Fibroblast of mammary gland (primary cell): ENCODE measurements at regions not wholly inside any gene's neighbourhood (a gene's known extent, or its start where the extent isn't known, plus 50 kb on each side); places are given as distances from the start of the nearest gene placed in this dataset.

Experiments used
- DNase-seq: peaks from one replicate; pipeline ENCODE4 v3.0.0-alpha.2; 2010; ENCODE audit warnings: low read depth
- H3K4me3 ChIP-seq: 2 replicates; pipeline ENCODE4 v1.5.1; 2011; ENCODE audit warnings: low read depth, mild to moderate bottlenecking, low read length, moderate library complexity; ENCODE audit not compliant: control insufficient read depth
- CTCF ChIP-seq: conservative IDR thresholded peaks from 2 replicates; pipeline ENCODE4 v1.5.1; 2011; ENCODE audit warnings: low read depth, low read length, inconsistent platforms; ENCODE audit not compliant: control insufficient read depth, insufficient read depth

GRCh38 chr1:116854403-116854690 is 55.4 kb upstream of the PTGFRN start:
- H3K4me3 ChIP-seq = no peak overlapping the region
- DNase-seq = peak; percentile 5
- no peak for TF ChIP-seq CTCF

DNA sequence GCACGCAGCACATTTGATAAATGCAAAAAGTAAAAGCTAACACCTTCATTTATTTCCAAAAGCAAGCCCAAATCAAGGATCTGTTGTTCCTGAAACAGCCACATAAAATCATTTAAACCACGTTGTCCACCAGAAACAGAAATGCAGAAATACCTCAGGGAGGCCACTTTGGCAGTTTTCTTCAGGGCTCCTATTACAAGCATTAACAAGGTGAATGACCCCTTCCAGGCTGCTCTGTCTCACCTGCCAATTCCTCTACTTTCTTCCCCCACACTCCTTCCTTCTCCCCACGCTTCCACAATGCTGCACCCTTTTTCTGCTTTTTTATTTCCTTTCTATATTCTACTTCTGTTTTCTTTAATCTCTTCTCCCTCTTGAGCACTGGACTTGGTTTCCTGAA is 55.0 kb upstream of the PTGFRN start:
- DNase-seq = no peak
- no peak overlapping the region for H3K4me3 ChIP-seq
- no peak for TF ChIP-seq CTCF

GRCh38 chr1:116855191-116855619 is 54.5 kb upstream of the PTGFRN start:
- no peak for TF ChIP-seq CTCF
- peak; percentile 36 for DNase-seq
- H3K4me3 ChIP-seq = no peak overlapping the region

- no peak for TF ChIP-seq CTCF
- DNase-seq = peak; percentile 83
- no peak overlapping the region for H3K4me3 ChIP-seq
Observed at GRCh38 chr1:116855773-116856201, 53.9 kb upstream of the PTGFRN start.

- no peak for TF ChIP-seq CTCF
- DNase-seq = no peak
Observed at GRCh38 chr1:116856312-116856711, 53.4 kb upstream of the PTGFRN start.

GRCh38 chr1:116857092-116857491 is 52.6 kb upstream of the PTGFRN start:
- no peak for TF ChIP-seq CTCF
- no peak overlapping the region for H3K4me3 ChIP-seq
- no peak for DNase-seq

More at GRCh38 chr1:116856312-116856711, 53.4 kb upstream of the PTGFRN start:
- H3K4me3 ChIP-seq = no peak overlapping the region
